ENCODE measurements at regions not wholly inside any gene's neighbourhood (a gene's known extent, or its start where the extent isn't known, plus 50 kb on each side); places are given as distances from the start of the nearest gene placed in this dataset.

DNA sequence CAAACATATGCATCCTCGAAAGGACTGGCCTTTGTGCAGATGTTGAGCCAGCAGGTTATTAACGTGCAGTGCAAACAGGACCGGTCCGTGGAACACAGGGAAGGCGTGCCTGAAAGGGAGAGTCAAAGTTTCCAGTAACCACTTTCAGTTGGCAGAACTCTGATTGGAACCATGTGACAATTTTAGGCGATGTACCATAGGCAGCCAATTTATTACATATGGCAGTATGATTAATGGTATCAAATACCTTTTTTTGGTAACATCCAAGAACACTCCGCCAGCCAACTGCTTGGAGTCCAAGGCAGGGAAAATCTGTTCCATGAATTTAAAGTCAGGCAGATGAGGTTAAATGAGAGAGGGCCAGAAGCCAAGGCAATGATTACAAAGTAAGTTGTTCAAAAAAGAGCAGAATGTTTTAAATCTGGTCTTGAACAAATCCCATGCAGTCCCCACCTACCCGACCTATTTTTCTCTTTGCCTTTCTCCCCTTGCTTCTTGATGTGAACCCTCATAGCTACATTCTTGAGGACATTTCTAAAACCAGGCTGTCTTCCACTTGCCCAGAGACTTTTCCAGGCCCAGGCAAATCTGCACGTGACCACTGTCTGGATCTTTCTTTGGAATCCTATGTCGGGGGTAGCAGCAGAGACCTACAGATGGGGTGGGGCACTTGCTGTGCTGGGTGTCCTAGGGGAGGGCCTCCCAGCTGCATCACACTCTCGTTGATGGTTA, 351.7 kb downstream of the HRH4 start:
- no peak for TF ChIP-seq POLR2A (IDR thresholded peaks at IDR 0.05)
- TF ChIP-seq, protein P1, sequence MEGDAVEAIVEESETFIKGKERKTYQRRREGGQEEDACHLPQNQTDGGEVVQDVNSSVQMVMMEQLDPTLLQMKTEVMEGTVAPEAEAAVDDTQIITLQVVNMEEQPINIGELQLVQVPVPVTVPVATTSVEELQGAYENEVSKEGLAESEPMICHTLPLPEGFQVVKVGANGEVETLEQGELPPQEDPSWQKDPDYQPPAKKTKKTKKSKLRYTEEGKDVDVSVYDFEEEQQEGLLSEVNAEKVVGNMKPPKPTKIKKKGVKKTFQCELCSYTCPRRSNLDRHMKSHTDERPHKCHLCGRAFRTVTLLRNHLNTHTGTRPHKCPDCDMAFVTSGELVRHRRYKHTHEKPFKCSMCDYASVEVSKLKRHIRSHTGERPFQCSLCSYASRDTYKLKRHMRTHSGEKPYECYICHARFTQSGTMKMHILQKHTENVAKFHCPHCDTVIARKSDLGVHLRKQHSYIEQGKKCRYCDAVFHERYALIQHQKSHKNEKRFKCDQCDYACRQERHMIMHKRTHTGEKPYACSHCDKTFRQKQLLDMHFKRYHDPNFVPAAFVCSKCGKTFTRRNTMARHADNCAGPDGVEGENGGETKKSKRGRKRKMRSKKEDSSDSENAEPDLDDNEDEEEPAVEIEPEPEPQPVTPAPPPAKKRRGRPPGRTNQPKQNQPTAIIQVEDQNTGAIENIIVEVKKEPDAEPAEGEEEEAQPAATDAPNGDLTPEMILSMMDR (IDR thresholded peaks at IDR 0.05), result no peak

All from adrenal gland (tissue), 5 donors.